Heart left ventricle (tissue), 16 donors: ENCODE measurements at regions not wholly inside any gene's neighbourhood (a gene's known extent, or its start where the extent isn't known, plus 50 kb on each side); places are given as distances from the start of the nearest gene placed in this dataset.

Experiments
- ATAC-seq, 4 donors: fragments of 200-7000 bp; cut with Tn5 transposase; one replicate each; pipeline ENCODE4 v1.9.1; 2020 to 2022; ENCODE audit warnings: moderate library complexity in 4 of 4, mild to moderate bottlenecking in 3 of 4, moderate number of reproducible peaks in 1 of 4
- DNase-seq, 5 donors: peaks; one replicate each; pipeline ENCODE4 v3.0.0-alpha.2; 2020
- H3K27ac ChIP-seq, 12 donors: fragments of 200-600 bp; sonication (generic) in 4 of 12; one replicate each; pipeline versions ENCODE4 v1.5.0 to v1.8.0; 2016 to 2022; ENCODE audit warnings: mild to moderate bottlenecking in 2 of 12
- H3K27me3 ChIP-seq, 9 donors: fragments of 200-600 bp; sonication (generic) in 2 of 9; one replicate each; pipeline versions ENCODE4 v1.5.1 to v1.8.0; 2016 to 2022; ENCODE audit warnings: mild to moderate bottlenecking in 3 of 9
- H3K36me3 ChIP-seq, 9 donors: fragments of 200-600 bp; sonication (generic) in 2 of 9; one replicate each; pipeline versions ENCODE4 v1.5.0 to v1.8.0; 2018 to 2022; ENCODE audit warnings: mild to moderate bottlenecking in 2 of 9
- H3K4me1 ChIP-seq, 12 donors: fragments of 200-600 bp; sonication (generic) in 4 of 12; one replicate each; pipeline versions ENCODE4 v1.5.0 to v1.8.0; 2016 to 2022; ENCODE audit warnings: mild to moderate bottlenecking in 3 of 12
- H3K4me3 ChIP-seq, 12 donors: fragments of 200-600 bp; sonication (generic) in 4 of 12; one replicate each; pipeline versions ENCODE4 v1.5.0 to v1.8.0; 2017 to 2022; ENCODE audit warnings: mild to moderate bottlenecking in 9 of 12, moderate library complexity in 4 of 12
- H3K9me3 ChIP-seq, 12 donors: fragments of 200-600 bp; sonication (generic) in 4 of 12; one replicate each; pipeline versions ENCODE4 v1.5.0 to v1.8.0; 2016 to 2022; ENCODE audit warnings: mild to moderate bottlenecking in 1 of 12
- CTCF ChIP-seq, 12 donors: fragments of 200-600 bp; sonication (generic) in 4 of 12; IDR thresholded peaks; one replicate each; pipeline versions ENCODE4 v1.5.0 to v1.8.0; 2018 to 2022; ENCODE audit warnings: antibody characterized with exemption in 12 of 12, mild to moderate bottlenecking in 5 of 12
- POLR2A ChIP-seq, 2 donors: fragments of 450-650 bp; IDR thresholded peaks; one replicate each; pipeline ENCODE4 v1.6.1; 2017; ENCODE audit warnings: antibody characterized with exemption in 2 of 2, mild to moderate bottlenecking in 2 of 2, moderate library complexity in 2 of 2
- WGBS, 4 donors: extraction: QIAGEN DNeasy Blood & Tissue Kit in 2 of 4; methylation state at CpG; one replicate each; pipeline versions ENCODE4 v1.1.5 to v1.1.7; 2013 to 2018; 5-methylcytosine and 5-hydroxymethylcytosine counted together
- intact Hi-C, 10 donors: fragments of 100-400 bp; cut with DNase I; formaldehyde crosslinking; loops; one replicate each; pipeline versions ENCODE4 v1.11.1 to v1.14.2; 2022
- donor health status: ischemic (EF 13 %, LVEDD 7.1; RV severe dilation, severe dysfunction).
- donor health status: healthy with polysubstance abuse.
- donor health status: DM: no; HTN: yes; CAD: no.
- donor health status: DM: no; HTN: no; CAD: no.
- donor health status: ischemic (EF 25% LVEDD 6.9; RV normal size, moderate dysfunction).
- donor health status: ischemic (EF 25% LVEDD 5.7; RV mildly dilated, moderate dysfunction).
- donor health status: healthy.
- donor health status: DM: yes; HTN: yes; CAD: no.
- donor health status: ischemic (EF 35%, LVEDD 5.7; RV mildly dilated, moderate dysfunction).
- donor health status: nonischemic (EF 11% LVEDD 7.7; RV severe dilation, severe dysfunction).
- donor health status: DM: yes; HTN: yes; CAD: no.
- donor health status: PGD.
- donor health status: ischemic (EF 29% LVEDD 5.4; RV normal size, mild dysfunction).
- donor health status: nonischemic (EF 23%, LVEDD 6.1; RV moderate dilation, normal function).

- no peak for TF ChIP-seq POLR2A (IDR thresholded peaks at IDR 0.05)
- TF ChIP-seq CTCF (IDR thresholded peaks at IDR 0.05), result no peak
- Histone ChIP-seq H3K36me3 (no peaks in the 10 kb centered on the region), H3K4me3 (no peak overlapping the region), H3K27ac (no peak overlapping the region), H3K4me1 (no peaks in the 10 kb centered on the region), H3K9me3 (peaks cover 0 to 14% (median 0%) of the 10 kb centered on the region in 12 donors), H3K27me3 (no peaks in the 10 kb centered on the region)
- no peak for ATAC-seq
- 87 to 88% (median 88%) methylated on average over 1 of the region's 1 CpG; no CpG with 5 or more reads in 1 of the 4 donors for WGBS, 4 donors
- intact Hi-C loops, result no loop called here
- DNase-seq, result no peak
These were observed 498.6 kb downstream of the CAAP1 start for GRCh38 chr9:26394025-26394424.

GRCh38 chr9:26392639-26393038 lies 500.0 kb downstream of the CAAP1 start:
- DNase-seq, result no peak
- H3K4me1 ChIP-seq, result no peaks in the 10 kb centered on the region
- no peaks in the 10 kb centered on the region for H3K27me3 ChIP-seq
- no peaks in the 10 kb centered on the region for H3K36me3 ChIP-seq
- intact Hi-C loops, result no loop called here
- no peak overlapping the region for H3K4me3 ChIP-seq
- peaks cover 0 to 25% (median 0%) of the 10 kb centered on the region in 12 donors for H3K9me3 ChIP-seq
- H3K27ac ChIP-seq, result no peak overlapping the region
- TF ChIP-seq CTCF (IDR thresholded peaks at IDR 0.05), result no peak
- no peak for TF ChIP-seq POLR2A (IDR thresholded peaks at IDR 0.05)
- ATAC-seq, result no peak

DNA sequence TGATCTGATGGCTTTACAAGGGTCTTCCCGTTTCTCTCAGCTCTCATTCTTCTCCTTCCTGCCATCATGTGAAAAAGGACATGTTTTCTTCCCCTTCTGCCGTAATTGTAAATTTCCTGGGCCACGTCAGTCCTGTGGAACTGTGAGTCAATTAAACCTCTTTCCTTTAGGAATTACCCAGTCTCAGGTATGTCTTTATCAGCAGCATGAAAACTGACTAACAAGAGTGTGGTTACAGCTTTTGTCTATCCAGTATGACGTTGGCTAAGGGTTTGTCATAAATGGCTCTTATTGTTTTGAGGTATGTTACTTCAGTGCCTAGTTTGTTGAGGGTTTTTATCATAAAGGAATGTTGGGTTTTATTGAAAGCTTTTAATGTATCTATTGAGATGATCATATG lies 501.6 kb downstream of the CAAP1 start:
- intact Hi-C loops, result no loop called here
- Histone ChIP-seq H3K27me3 (no peaks in the 10 kb centered on the region), H3K27ac (no peak overlapping the region), H3K4me1 (no peaks in the 10 kb centered on the region), H3K4me3 (no peak overlapping the region), H3K9me3 (peaks cover 0 to 26% (median 0%) of the 10 kb centered on the region in 12 donors), H3K36me3 (no peaks in the 10 kb centered on the region)
- WGBS, 4 donors, result 60 to 64% (median 63%) methylated on average over 4 of the region's 4 CpGs
- no peak for DNase-seq
- ATAC-seq, result no peak
- TF ChIP-seq POLR2A (IDR thresholded peaks at IDR 0.05), result no peak

DNA sequence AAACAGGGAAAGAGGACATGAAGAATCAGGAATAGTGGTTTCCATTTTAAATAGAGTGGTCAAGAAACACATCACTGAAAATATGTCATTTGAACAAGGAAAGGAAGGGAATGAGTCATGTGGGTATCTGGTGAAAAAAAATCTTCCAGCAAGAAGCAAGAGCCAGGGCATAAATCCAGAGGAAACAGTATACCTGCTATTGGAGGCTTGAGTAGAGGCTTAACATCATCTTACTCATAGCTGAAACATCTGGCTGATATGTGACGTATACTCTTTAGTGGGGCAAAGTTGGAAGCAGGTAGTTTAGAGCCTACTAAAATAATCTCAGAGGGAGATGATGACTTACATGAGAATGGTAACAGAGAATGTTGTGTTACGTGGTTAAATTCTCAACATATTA lies 517.2 kb downstream of the CAAP1 start:
- intact Hi-C loops, result no loop called here

More for the DNA sequence above, 517.2 kb downstream of the CAAP1 start:
- Histone ChIP-seq H3K27me3 (no peaks in the 10 kb centered on the region), H3K4me1 (no peaks in the 10 kb centered on the region), H3K4me3 (no peak overlapping the region), H3K27ac (no peak overlapping the region), H3K9me3 (peaks cover 0 to 14% (median 0%) of the 10 kb centered on the region in 12 donors), H3K36me3 (no peaks in the 10 kb centered on the region)
- ATAC-seq (no peak), DNase-seq (no peak)
- TF ChIP-seq CTCF (IDR thresholded peaks at IDR 0.05), result no peak
- no peak for TF ChIP-seq POLR2A (IDR thresholded peaks at IDR 0.05)
- WGBS, 4 donors, result 76 to 90% (median 83%) methylated on average over 2 of the region's 2 CpGs
